Activated naive CD8-positive, alpha-beta T cell (primary cell): ENCODE measurements at regions not wholly inside any gene's neighbourhood (a gene's known extent, or its start where the extent isn't known, plus 50 kb on each side); places are given as distances from the start of the nearest gene placed in this dataset.
"Not testable (repeated sequence)": the region's sequence is repeated elsewhere in the genome, so short reads cannot be mapped to it uniquely, and the experiment has no call there.

Source experiments
- H3K27ac Mint-ChIP-seq: one replicate; pipeline ENCODE4 v1.8.0; 2021; ENCODE audit warnings: mixed read lengths
- H3K27me3 Mint-ChIP-seq: one replicate; pipeline ENCODE4 v1.8.0; 2021; ENCODE audit warnings: mixed read lengths
- H3K36me3 Mint-ChIP-seq: one replicate; pipeline ENCODE4 v1.8.0; 2021; ENCODE audit warnings: mixed read lengths
- H3K4me1 Mint-ChIP-seq: one replicate; pipeline ENCODE4 v1.8.0; 2021; ENCODE audit warnings: low read depth, mixed read lengths
- H3K4me3 Mint-ChIP-seq: one replicate; pipeline ENCODE4 v1.8.0; 2021; ENCODE audit warnings: mild to moderate bottlenecking, mixed read lengths
- H3K9me3 Mint-ChIP-seq: one replicate; pipeline ENCODE4 v1.8.0; 2021; ENCODE audit warnings: low read depth, mixed read lengths

- Mint-ChIP-seq H3K9me3 (no peaks in the 10 kb centered on the region), H3K36me3 (no peaks in the 10 kb centered on the region), H3K27ac (peak overlapping the region; percentile 47), H3K27me3 (no peaks in the 10 kb centered on the region), H3K4me1 (peaks cover 46% of the 10 kb centered on the region), H3K4me3 (no peak overlapping the region)
Measured at GRCh38 chr21:14687268-14687625, 141.1 kb upstream of the SAMSN1 start.

DNA sequence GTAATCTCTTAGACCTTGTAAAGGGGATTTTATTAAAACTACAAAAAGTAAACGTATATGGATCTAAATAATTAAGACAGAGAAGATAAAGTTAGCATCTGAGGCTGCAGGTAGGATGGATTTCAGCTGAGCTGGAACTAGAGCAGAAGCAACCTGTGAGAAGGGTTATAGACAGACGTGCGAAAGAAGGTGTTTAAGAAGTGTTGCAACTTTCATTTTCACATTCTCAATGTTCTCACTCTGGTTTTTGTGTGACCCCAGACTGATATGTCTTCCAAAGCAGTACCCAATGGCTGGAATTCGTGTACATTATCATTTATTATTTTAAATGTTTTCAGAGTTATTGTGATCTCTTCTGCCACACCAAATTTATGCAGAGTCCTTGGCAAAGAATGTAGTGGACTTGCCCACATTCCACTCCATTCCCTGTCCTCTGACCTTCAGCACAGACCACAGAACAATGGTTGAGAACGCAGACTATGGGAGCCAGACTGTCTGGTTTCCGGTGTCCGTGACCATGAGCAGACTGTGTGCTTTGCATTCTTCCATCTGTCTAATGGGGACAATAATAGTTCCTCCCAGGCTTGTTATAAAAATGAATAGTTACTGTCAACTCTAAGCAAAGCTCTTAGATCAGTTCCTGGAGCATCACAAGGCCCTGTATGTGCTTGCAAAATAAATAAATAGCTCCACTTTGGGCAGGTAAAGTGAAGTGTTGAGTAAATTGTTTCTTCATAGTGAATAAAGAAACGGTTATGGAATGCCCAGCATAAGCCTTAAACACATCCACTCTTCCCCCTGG, 140.6 kb upstream of the SAMSN1 start:
- Mint-ChIP-seq H3K27me3 (no peaks in the 10 kb centered on the region), H3K9me3 (no peaks in the 10 kb centered on the region), H3K27ac (no peak overlapping the region), H3K4me1 (peaks cover 41% of the 10 kb centered on the region), H3K36me3 (no peaks in the 10 kb centered on the region), H3K4me3 (no peak overlapping the region)

GRCh38 chr21:14685568-14685967, 139.5 kb upstream of the SAMSN1 start:
- Mint-ChIP-seq H3K27ac (no peak overlapping the region), H3K9me3 (no peaks in the 10 kb centered on the region), H3K4me1 (peaks cover 37% of the 10 kb centered on the region), H3K36me3 (no peaks in the 10 kb centered on the region), H3K27me3 (no peaks in the 10 kb centered on the region), H3K4me3 (no peak overlapping the region)

GRCh38 chr21:14684071-14684470, 138.0 kb upstream of the SAMSN1 start:
- peaks cover 46% of the 10 kb centered on the region for H3K4me1 Mint-ChIP-seq
- H3K27me3 Mint-ChIP-seq: no peaks in the 10 kb centered on the region
- H3K4me3 Mint-ChIP-seq: no peak overlapping the region
- peaks cover 5% of the 10 kb centered on the region for H3K36me3 Mint-ChIP-seq
- peaks cover 5% of the 10 kb centered on the region for H3K9me3 Mint-ChIP-seq
- H3K27ac Mint-ChIP-seq: no peak overlapping the region

DNA sequence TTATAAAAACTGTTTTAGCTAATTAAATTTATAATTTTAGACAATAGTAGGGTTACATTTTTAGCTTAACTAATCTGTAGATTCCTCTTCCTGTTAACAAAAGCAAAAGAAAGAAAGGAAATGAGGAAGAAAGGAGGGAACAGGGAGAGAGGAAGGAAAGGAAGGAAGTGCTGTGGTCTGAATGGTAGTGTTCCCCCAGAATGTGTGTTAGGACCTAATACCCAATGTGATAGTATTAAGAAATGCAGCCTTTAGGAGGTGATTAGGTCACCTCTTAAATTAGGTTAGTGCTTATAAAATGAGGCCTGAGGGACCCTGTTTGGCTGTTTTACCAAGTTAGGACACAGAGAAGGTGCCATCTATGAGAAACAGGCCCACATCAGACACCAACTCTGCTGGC, 136.9 kb upstream of the SAMSN1 start:
- H3K4me1 Mint-ChIP-seq: peaks cover 48% of the 10 kb centered on the region

GRCh38 chr21:14678973-14679574, 133.0 kb upstream of the SAMSN1 start:
- H3K36me3 Mint-ChIP-seq: peaks cover 9% of the 10 kb centered on the region
- H3K4me3 Mint-ChIP-seq: no peak overlapping the region
- no peaks in the 10 kb centered on the region for H3K27me3 Mint-ChIP-seq
- H3K9me3 Mint-ChIP-seq: peaks cover 6% of the 10 kb centered on the region
- H3K4me1 Mint-ChIP-seq: peaks cover 60% of the 10 kb centered on the region
- peak overlapping the region; percentile 18 for H3K27ac Mint-ChIP-seq

More for the DNA sequence above, 136.9 kb upstream of the SAMSN1 start:
- peaks cover 6% of the 10 kb centered on the region for H3K9me3 Mint-ChIP-seq
- H3K4me3 Mint-ChIP-seq: no peak overlapping the region
- no peaks in the 10 kb centered on the region for H3K27me3 Mint-ChIP-seq
- H3K36me3 Mint-ChIP-seq: peaks cover 9% of the 10 kb centered on the region
- H3K27ac Mint-ChIP-seq: peak overlapping the region; percentile 34

- Mint-ChIP-seq H3K4me3 (peak overlapping the region; percentile 20), H3K36me3 (peaks cover 9% of the 10 kb centered on the region), H3K27ac (peak overlapping the region; percentile 98)
Measured at GRCh38 chr21:14677639-14678179, 131.6 kb upstream of the SAMSN1 start.

GRCh38 chr21:14677013-14677412, 130.9 kb upstream of the SAMSN1 start:
- H3K9me3 Mint-ChIP-seq: peaks cover 6% of the 10 kb centered on the region
- H3K4me3 Mint-ChIP-seq: peak overlapping the region; percentile 48
- H3K36me3 Mint-ChIP-seq: peaks cover 9% of the 10 kb centered on the region
- no peaks in the 10 kb centered on the region for H3K27me3 Mint-ChIP-seq
- peaks cover 59% of the 10 kb centered on the region for H3K4me1 Mint-ChIP-seq
- peak overlapping the region; percentile 98 for H3K27ac Mint-ChIP-seq

More at GRCh38 chr21:14677639-14678179, 131.6 kb upstream of the SAMSN1 start:
- Mint-ChIP-seq H3K4me1 (peaks cover 55% of the 10 kb centered on the region), H3K9me3 (peaks cover 6% of the 10 kb centered on the region), H3K27me3 (no peaks in the 10 kb centered on the region)

- peak overlapping the region; percentile 98 for H3K27ac Mint-ChIP-seq
- peaks cover 9% of the 10 kb centered on the region for H3K36me3 Mint-ChIP-seq
- peaks cover 6% of the 10 kb centered on the region for H3K9me3 Mint-ChIP-seq
- no peaks in the 10 kb centered on the region for H3K27me3 Mint-ChIP-seq
- peaks cover 59% of the 10 kb centered on the region for H3K4me1 Mint-ChIP-seq
- H3K4me3 Mint-ChIP-seq: peak overlapping the region; percentile 74
Measured at GRCh38 chr21:14675774-14676530, 129.8 kb upstream of the SAMSN1 start.

GRCh38 chr21:14673649-14674048, 127.5 kb upstream of the SAMSN1 start:
- Mint-ChIP-seq H3K27me3 (no peaks in the 10 kb centered on the region), H3K4me1 (peaks cover 49% of the 10 kb centered on the region), H3K27ac (no peak overlapping the region), H3K4me3 (no peak overlapping the region), H3K36me3 (peaks cover 6% of the 10 kb centered on the region), H3K9me3 (no peaks in the 10 kb centered on the region)

GRCh38 chr21:14672466-14672865, 126.4 kb upstream of the SAMSN1 start:
- H3K36me3 Mint-ChIP-seq: peaks cover 7% of the 10 kb centered on the region
- no peak overlapping the region for H3K27ac Mint-ChIP-seq
- no peak overlapping the region for H3K4me3 Mint-ChIP-seq
- H3K27me3 Mint-ChIP-seq: no peaks in the 10 kb centered on the region
- H3K4me1 Mint-ChIP-seq: peaks cover 38% of the 10 kb centered on the region
- H3K9me3 Mint-ChIP-seq: peaks cover 3% of the 10 kb centered on the region

GRCh38 chr21:14670409-14670808, 124.3 kb upstream of the SAMSN1 start:
- Mint-ChIP-seq H3K27ac (peak overlapping the region; percentile 47), H3K27me3 (no peaks in the 10 kb centered on the region), H3K4me3 (no peak overlapping the region), H3K36me3 (peaks cover 7% of the 10 kb centered on the region), H3K9me3 (peaks cover 3% of the 10 kb centered on the region), H3K4me1 (peaks cover 18% of the 10 kb centered on the region)

GRCh38 chr21:14669092-14669491, 123.0 kb upstream of the SAMSN1 start:
- H3K27ac Mint-ChIP-seq, H3K36me3 Mint-ChIP-seq, H3K27me3 Mint-ChIP-seq, H3K9me3 Mint-ChIP-seq, H3K4me3 Mint-ChIP-seq: not testable (repeated sequence)
- H3K4me1 Mint-ChIP-seq: peaks cover 13% of the 10 kb centered on the region

DNA sequence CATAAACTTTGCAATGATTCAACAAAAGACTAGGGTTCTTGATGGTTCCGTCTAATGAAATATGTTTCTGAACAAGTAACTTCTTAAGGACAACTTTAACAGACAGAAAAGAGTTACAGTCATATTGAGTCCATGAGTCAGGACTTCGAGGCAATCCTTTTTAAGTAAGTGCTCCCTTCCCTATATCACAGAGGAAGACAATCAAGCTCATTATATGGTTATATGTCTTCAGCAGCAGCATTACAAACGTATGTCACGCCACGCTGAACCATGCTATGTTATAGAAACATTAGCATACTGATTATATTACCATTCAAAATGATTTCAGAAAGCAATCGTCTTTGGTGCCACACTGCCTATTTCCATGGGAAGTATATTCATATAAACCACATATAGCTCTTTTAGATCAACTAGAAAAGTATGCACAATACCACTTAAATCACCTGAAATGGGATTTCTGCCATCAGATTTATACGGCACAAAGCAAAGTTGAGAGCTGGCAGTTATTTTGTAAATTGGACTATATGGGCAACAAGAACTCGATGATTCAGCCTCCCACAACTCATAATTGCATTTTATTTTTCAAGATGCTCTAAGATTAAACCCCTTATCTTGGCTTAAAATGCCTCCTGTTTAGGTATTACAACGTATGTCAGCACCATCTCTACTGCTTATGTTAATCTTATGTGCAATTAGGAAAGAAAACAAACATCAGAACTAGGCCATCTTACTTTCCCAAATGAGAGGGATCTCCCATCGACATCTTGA, 111.3 kb upstream of the SAMSN1 start:
- H3K4me1 Mint-ChIP-seq: peaks cover 2% of the 10 kb centered on the region
- no peak overlapping the region for H3K4me3 Mint-ChIP-seq
- H3K36me3 Mint-ChIP-seq: peaks cover 5% of the 10 kb centered on the region
- no peaks in the 10 kb centered on the region for H3K27me3 Mint-ChIP-seq
- H3K9me3 Mint-ChIP-seq: peaks cover 12% of the 10 kb centered on the region
- no peak overlapping the region for H3K27ac Mint-ChIP-seq
